IMR-90 (cell line): ENCODE measurements at regions not wholly inside any gene's neighbourhood (a gene's known extent, or its start where the extent isn't known, plus 50 kb on each side); places are given as distances from the start of the nearest gene placed in this dataset.

Source experiments
- ATAC-seq: fragments of 200-7000 bp; cut with Tn5 transposase; 2 replicates; pipeline ENCODE4 v1.9.1; 2020; ENCODE audit warnings: low read depth, mild to moderate bottlenecking, moderate library complexity
- BruUV-seq: library from RNA; stranded (reverse); fragments of 400-500 nt; replicated peaks from 2 replicates; lab custom pipeline; 2021; lab: Mats Ljungman, UMichigan
- CTCF ChIA-PET: fragments of 300-600 bp; formaldehyde crosslinking; extraction: SDS; loops from one replicate; lab custom pipeline; 2021; ENCODE audit warnings: antibody characterized with exemption; lab: Yijun Ruan, JAX
- POLR2A ChIA-PET: fragments of 300-600 bp; sonication (Branson Sonifier 250); formaldehyde crosslinking; loops from one replicate; lab custom pipeline; 2022; ENCODE audit warnings: antibody characterized with exemption; ENCODE audit not compliant: unreplicated experiment; lab: Charles Lee
- DNase-seq: peaks from one replicate; pipeline ENCODE4 v3.0.0; 2013
- H2AFZ ChIP-seq: replicated peaks from 2 replicates; pipeline ENCODE3; 2013; ENCODE audit warnings: low read length, mild to moderate bottlenecking; ENCODE audit not compliant: poor library complexity
- H2AK5ac ChIP-seq: 2 replicates; pipeline ENCODE4 v1.6.1; 2013; ENCODE audit warnings: low read depth, low read length, inconsistent platforms
- H2AK9ac ChIP-seq: replicated peaks from 2 replicates; pipeline ENCODE3; 2013; ENCODE audit warnings: mild to moderate bottlenecking, low read depth, low read length, moderate library complexity; ENCODE audit not compliant: poor library complexity
- H2BK120ac ChIP-seq: 2 replicates; pipeline ENCODE4 v1.6.1; 2013; ENCODE audit warnings: low read depth, low read length, inconsistent platforms
- H2BK15ac ChIP-seq: 3 replicates; pipeline ENCODE4 v1.6.1; 2013; ENCODE audit warnings: low read depth, low read length, inconsistent platforms
- H2BK20ac ChIP-seq: 2 replicates; pipeline ENCODE4 v1.6.1; 2013; ENCODE audit warnings: low read depth, mild to moderate bottlenecking, inconsistent platforms, low read length, moderate library complexity
- H2BK5ac ChIP-seq: 2 replicates; pipeline ENCODE4 v1.6.1; 2013; ENCODE audit warnings: mild to moderate bottlenecking, low read depth, low read length, inconsistent platforms; ENCODE audit not compliant: poor library complexity, severe bottlenecking
- H3K14ac ChIP-seq: replicated peaks from 2 replicates; pipeline ENCODE4 v1.6.1; 2013; ENCODE audit warnings: low read depth, low read length, inconsistent platforms
- H3K18ac ChIP-seq: 2 replicates; pipeline ENCODE4 v1.6.1; 2013; ENCODE audit warnings: low read depth, low read length, control low read depth
- H3K23ac ChIP-seq: 2 replicates; pipeline ENCODE4 v1.6.1; 2013; ENCODE audit warnings: low read depth, low read length, inconsistent platforms
- H3K27ac ChIP-seq: 2 replicates; pipeline ENCODE4 v1.5.1; 2013; ENCODE audit warnings: mild to moderate bottlenecking, control low read depth, low read length; ENCODE audit not compliant: insufficient read depth
- H3K27me3 ChIP-seq: 2 replicates; pipeline ENCODE4 v1.6.1; 2013; ENCODE audit warnings: low read length; ENCODE audit not compliant: control insufficient read depth, insufficient read depth
- H3K36me3 ChIP-seq: 2 replicates; pipeline ENCODE4 v1.6.1; 2013; ENCODE audit warnings: low read length, mixed read lengths; ENCODE audit not compliant: control insufficient read depth, insufficient read depth
- H3K4ac ChIP-seq: 2 replicates; pipeline ENCODE4 v1.6.1; 2013; ENCODE audit warnings: low read depth, low read length, inconsistent platforms
- H3K4me1 ChIP-seq: 2 replicates; pipeline ENCODE4 v1.6.1; 2013; ENCODE audit warnings: low read length, mixed read lengths; ENCODE audit not compliant: control insufficient read depth, insufficient read depth
- H3K4me2 ChIP-seq: 2 replicates; pipeline ENCODE4 v1.6.1; 2013; ENCODE audit warnings: low read depth, mild to moderate bottlenecking, control low read depth, low read length, moderate library complexity
- H3K4me3 ChIP-seq: 2 replicates; pipeline ENCODE4 v1.5.1; 2013; ENCODE audit warnings: low read depth, mild to moderate bottlenecking, control low read depth, low read length, moderate library complexity; ENCODE audit not compliant: insufficient read depth
- H3K56ac ChIP-seq: 2 replicates; pipeline ENCODE4 v1.6.1; 2013; ENCODE audit warnings: low read length, inconsistent platforms; ENCODE audit not compliant: insufficient read depth; ENCODE audit errors: extremely low read depth
- H3K79me1 ChIP-seq, 2 experiments: 2 replicates each; pipeline ENCODE4 v1.6.1; 2013; ENCODE audit warnings: low read length in 2 of 2, inconsistent platforms in 1 of 2, low read depth in 1 of 2
- H3K9ac ChIP-seq: 2 replicates; pipeline ENCODE4 v1.6.1; 2013; ENCODE audit warnings: low read depth, low read length, control low read depth
- H3K9me1 ChIP-seq: 2 replicates; pipeline ENCODE4 v1.6.1; 2013; ENCODE audit warnings: low read length, inconsistent platforms; ENCODE audit not compliant: insufficient read depth
- H3K9me3 ChIP-seq: 2 replicates; pipeline ENCODE4 v1.6.1; 2013; ENCODE audit warnings: low read length; ENCODE audit not compliant: control insufficient read depth, insufficient read depth
- H4K20me1 ChIP-seq: 2 replicates; pipeline ENCODE4 v1.6.1; 2013; ENCODE audit warnings: low read length, inconsistent platforms; ENCODE audit not compliant: insufficient read depth
- H4K5ac ChIP-seq: 2 replicates; pipeline ENCODE4 v1.6.1; 2013; ENCODE audit warnings: mild to moderate bottlenecking, low read depth, low read length, control low read depth
- H4K8ac ChIP-seq, 2 experiments: 2 replicates each; pipeline ENCODE4 v1.6.1; 2013; ENCODE audit warnings: low read depth in 2 of 2, low read length in 2 of 2, control low read depth in 1 of 2, inconsistent platforms in 1 of 2
- H4K91ac ChIP-seq: 2 replicates; pipeline ENCODE4 v1.6.1; 2013; ENCODE audit warnings: low read depth, low read length, inconsistent platforms; ENCODE audit not compliant: insufficient read depth
- CHD1 ChIP-seq: IDR thresholded peaks from 2 replicates; pipeline ENCODE4 v1.6.1; 2012; ENCODE audit warnings: low read depth, low read length, improper control_type of control experiment
- ELK1 ChIP-seq: fragments of 150-350 bp; IDR thresholded peaks from 2 replicates; pipeline ENCODE4 v1.6.1; 2016; ENCODE audit warnings: low read depth, mild to moderate bottlenecking, low read length, moderate library complexity, borderline replicate concordance
- NFE2L2 ChIP-seq: fragments of 150-350 bp; IDR thresholded peaks from 2 replicates; pipeline ENCODE4 v1.6.1; 2016; ENCODE audit warnings: low read depth, mild to moderate bottlenecking, low read length
- WGBS, 2 experiments: methylation state at CpG; one replicate each; pipeline versions ENCODE4 v1.1.5 to v1.1.7; 2013; ENCODE audit warnings: missing lambda C conversion rate in 2 of 2; ENCODE audit not compliant: insufficient read length in 1 of 2; ENCODE audit errors: extremely low coverage in 2 of 2; 5-methylcytosine and 5-hydroxymethylcytosine counted together
- dilution Hi-C: fragments of 300-500 bp; cut with HindIII; formaldehyde crosslinking; loops from one replicate; pipeline ENCODE4 v1.14.3; 2018; ENCODE audit warnings: low sequenced_read_pairs; ENCODE audit not compliant: unreplicated experiment
- in situ Hi-C: fragments of 300-500 bp; cut with MboI; formaldehyde crosslinking; loops from 3 replicates; pipeline ENCODE4 v1.14.3; 2019; ENCODE audit warnings: low sequenced_read_pairs, inconsistent platforms, mixed read lengths
- intact Hi-C: fragments of 100-400 bp; cut with micrococcal nuclease; formaldehyde crosslinking; loops from 2 replicates; pipeline ENCODE4 v1.10.0; 2022

- DNase-seq = no peak
- H2BK120ac ChIP-seq = no peak overlapping the region
- no peaks in the 10 kb centered on the region for H3K36me3 ChIP-seq
- CTCF ChIA-PET = no interaction called here
- H3K9me1 ChIP-seq = no peaks in the 10 kb centered on the region
- no peak overlapping the region for H2BK20ac ChIP-seq
- no peak overlapping the region for H2BK15ac ChIP-seq
- H3K9me3 ChIP-seq = peaks cover 13% of the 10 kb centered on the region
- no peak overlapping the region for H2AK5ac ChIP-seq
- intact Hi-C loops (no loop called here), in situ Hi-C loops (no loop called here), dilution Hi-C loops (no loop called here)
- H3K56ac ChIP-seq = no peak overlapping the region
- no peaks in the 10 kb centered on the region for H4K20me1 ChIP-seq
- no peak overlapping the region for H4K5ac ChIP-seq
- no peak overlapping the region for H2AFZ ChIP-seq
- no peak overlapping the region for H3K18ac ChIP-seq
- H3K79me1 ChIP-seq = no peaks in the 10 kb centered on the region
- ATAC-seq = no peak
- no peak overlapping the region for H2BK5ac ChIP-seq
- POLR2A ChIA-PET = no interaction called here
- no peaks in the 10 kb centered on the region for H3K27me3 ChIP-seq
- H3K4me2 ChIP-seq = no peak overlapping the region
- no peak overlapping the region for H3K9ac ChIP-seq
- H3K14ac ChIP-seq = no peak overlapping the region
- H3K4me1 ChIP-seq = no peaks in the 10 kb centered on the region
- H3K4me3 ChIP-seq = no peak overlapping the region
- H2AK9ac ChIP-seq = no peak overlapping the region
- BruUV-seq = no TSS peak
- H4K8ac ChIP-seq = no peak overlapping the region
- H3K23ac ChIP-seq = no peak overlapping the region
- H4K91ac ChIP-seq = no peak overlapping the region
- 80% methylated on average over 1 of the region's 4 CpGs; no CpG with 5 or more reads in 1 of the 2 experiments for WGBS, 2 experiments
- TF ChIP-seq CHD1 = no peak
- no peak for TF ChIP-seq NFE2L2
- no peak for TF ChIP-seq ELK1
- H3K4ac ChIP-seq = no peak overlapping the region
- H3K27ac ChIP-seq = no peak overlapping the region
These were observed 520.5 kb upstream of the STXBP6 start for GRCh38 chr14:25570483-25570882.
